ENCODE measurements at regions not wholly inside any gene's neighbourhood (a gene's known extent, or its start where the extent isn't known, plus 50 kb on each side); places are given as distances from the start of the nearest gene placed in this dataset.
"Not testable (repeated sequence)": the region's sequence is repeated elsewhere in the genome, so short reads cannot be mapped to it uniquely, and the experiment has no call there.

DNA sequence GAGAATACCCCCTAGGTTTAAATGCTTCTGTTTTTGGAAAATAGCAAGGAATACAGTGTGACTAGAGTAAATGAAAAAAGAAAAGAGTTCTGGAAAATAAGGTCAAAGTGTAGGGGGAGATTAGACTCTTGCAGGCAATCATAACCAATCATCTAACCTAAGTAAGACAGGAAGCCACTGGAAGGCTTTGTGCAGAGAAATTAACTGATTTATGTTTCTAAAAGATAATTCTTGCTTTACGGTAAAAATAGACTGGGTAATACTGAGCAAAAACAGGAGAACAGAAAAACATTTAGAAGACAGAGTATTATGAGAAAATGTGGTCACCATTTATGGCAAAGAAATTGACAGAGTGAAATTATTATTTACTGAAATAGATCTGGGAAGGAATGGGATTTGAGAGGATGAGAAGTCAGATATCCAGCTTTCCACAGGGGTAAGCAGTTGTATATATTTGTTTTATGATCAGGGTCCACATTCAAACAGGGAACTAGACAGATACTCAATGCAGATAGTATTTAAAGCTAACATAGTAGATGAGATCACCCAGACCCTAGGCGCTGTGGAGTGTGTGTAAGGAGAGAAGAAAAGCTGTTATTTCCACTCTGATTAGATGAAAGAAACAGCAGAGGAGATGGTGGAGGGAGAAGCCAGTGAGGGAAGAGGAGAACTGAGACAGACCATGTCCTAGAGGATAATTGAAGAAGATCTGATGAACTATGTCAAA lies 1225.3 kb downstream of the CDH11 start:
- DNase-seq (ENCODE audit: low read depth in 3 of 3, low spot score in 2 of 3) = no peak

DNA sequence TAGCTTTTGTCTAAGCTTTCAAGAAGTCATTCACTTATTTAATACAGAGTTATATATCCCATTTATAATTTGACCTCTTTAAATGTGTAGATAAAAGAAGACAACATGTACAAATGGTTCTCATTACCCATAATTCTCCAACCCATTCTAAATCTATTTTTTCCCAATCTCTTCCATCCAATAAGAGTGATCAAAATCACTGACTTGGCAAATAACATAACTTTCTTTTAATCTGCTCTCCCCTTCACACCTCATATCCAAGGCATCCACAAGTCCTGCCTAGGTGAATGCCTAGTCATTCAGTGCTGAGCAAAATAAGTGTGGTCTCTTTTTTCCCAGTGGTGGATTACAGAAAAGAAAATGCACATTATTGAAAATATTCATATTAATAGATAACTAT lies 1231.1 kb downstream of the CDH11 start:
- DNase-seq (ENCODE audit: low read depth in 3 of 3, low spot score in 2 of 3) = no peak

DNA sequence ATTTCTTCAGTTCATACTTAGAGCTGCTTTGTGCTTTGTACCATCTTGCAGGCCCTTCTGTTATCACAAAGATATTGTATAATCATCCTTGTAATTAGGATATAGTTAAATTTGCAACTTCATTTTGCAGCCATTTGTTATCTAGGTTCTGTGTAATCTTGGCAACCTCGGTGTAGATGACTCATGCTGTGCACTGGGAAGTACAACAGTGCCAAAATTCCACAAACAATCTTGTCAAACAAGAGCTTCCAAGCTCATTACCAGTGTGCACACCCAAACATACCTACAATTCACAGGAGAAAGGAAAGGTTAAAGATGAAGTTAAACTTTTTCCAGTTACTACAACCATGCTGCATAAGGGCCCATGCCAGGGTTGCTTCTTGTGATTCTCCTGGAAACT lies 1231.8 kb downstream of the CDH11 start:
- no peak for DNase-seq (ENCODE audit: low read depth in 3 of 3, low spot score in 2 of 3)

DNA sequence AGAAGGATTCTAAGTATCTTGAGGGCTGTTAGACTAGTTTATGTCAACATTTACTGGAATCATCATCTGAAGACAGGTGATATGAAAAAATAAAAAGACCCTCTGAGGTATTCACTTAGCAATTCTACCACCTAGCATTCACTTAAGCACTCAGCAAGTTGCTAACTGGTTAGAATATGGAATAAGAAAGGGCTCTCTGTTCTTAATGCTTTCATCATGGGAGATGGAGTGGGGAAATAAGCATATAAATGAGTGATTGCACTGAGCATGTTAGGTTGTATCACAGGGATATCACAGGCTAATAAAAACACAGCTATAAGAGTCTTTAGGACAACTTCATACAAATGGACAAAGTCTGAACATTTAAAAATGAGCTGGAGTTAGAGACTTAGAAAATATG lies 1238.8 kb downstream of the CDH11 start:
- no peak for DNase-seq (ENCODE audit: low read depth in 3 of 3, low spot score in 2 of 3)

GRCh38 chr16:63882576-63882975 lies 1239.3 kb downstream of the CDH11 start:
- DNase-seq (ENCODE audit: low read depth in 3 of 3, low spot score in 2 of 3) = no peak

GRCh38 chr16:63880948-63881347 lies 1240.9 kb downstream of the CDH11 start:
- DNase-seq (ENCODE audit: low read depth in 3 of 3, low spot score in 2 of 3) = no peak

- DNase-seq (ENCODE audit: low read depth in 3 of 3, low spot score in 2 of 3) = no peak
Measured at GRCh38 chr16:63877401-63877800, 1244.5 kb downstream of the CDH11 start.

GRCh38 chr16:63876103-63876502 lies 1245.8 kb downstream of the CDH11 start:
- no peak for DNase-seq (ENCODE audit: low read depth in 3 of 3, low spot score in 2 of 3)

GRCh38 chr16:63860700-63861099 lies 1261.2 kb downstream of the CDH11 start:
- DNase-seq (ENCODE audit: low read depth in 3 of 3, low spot score in 2 of 3) = not testable (repeated sequence)

DNA sequence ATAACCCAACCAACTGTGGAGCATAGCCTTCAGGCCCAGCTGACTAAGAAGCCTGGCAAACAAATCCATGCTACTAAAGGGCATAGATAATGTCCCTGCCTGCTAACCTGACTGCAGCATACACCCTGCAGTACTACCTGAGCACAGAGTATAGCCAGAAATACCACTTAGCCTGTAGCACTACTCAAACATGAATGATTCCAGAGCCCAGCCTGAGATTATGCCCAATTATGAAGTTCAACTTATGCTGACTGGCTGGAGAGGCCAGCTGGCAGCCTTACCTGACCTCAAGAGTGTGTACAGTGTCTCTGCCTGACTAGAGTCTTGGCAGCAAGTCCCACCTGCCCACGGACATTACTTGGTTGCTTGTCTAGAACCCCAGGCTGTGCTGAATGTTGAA lies 1265.3 kb downstream of the CDH11 start:
- DNase-seq (ENCODE audit: low read depth in 3 of 3, low spot score in 2 of 3) = no peak

GRCh38 chr16:63850979-63851378 lies 1270.9 kb downstream of the CDH11 start:
- no peak for DNase-seq (ENCODE audit: low read depth in 3 of 3, low spot score in 2 of 3)

- no peak for DNase-seq (ENCODE audit: low read depth in 3 of 3, low spot score in 2 of 3)
Measured at GRCh38 chr16:63841271-63841670, 1280.6 kb downstream of the CDH11 start.

- no peak for DNase-seq (ENCODE audit: low read depth in 3 of 3, low spot score in 2 of 3)
Measured at GRCh38 chr16:63830061-63830460, 1291.8 kb downstream of the CDH11 start.

DNA sequence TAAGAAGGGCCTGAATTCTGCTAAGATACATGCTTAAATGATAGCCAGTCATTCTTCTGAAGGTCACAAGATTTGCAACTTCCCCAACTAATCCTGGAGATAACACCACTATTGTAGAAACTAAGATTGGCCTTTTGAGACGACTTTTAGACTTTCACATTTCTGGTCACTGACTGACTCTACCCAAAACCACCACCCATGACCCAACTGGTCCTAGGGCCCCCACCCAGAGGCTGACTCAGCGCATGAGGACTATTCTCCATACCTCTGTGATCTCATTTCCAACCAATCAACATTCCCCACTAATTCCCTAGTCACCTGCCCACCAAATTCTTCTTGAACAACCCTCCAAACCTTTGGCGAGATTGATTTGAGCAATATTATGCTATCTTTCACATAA lies 1299.0 kb downstream of the CDH11 start:
- DNase-seq (ENCODE audit: low read depth in 3 of 3, low spot score in 2 of 3) = no peak

DNA sequence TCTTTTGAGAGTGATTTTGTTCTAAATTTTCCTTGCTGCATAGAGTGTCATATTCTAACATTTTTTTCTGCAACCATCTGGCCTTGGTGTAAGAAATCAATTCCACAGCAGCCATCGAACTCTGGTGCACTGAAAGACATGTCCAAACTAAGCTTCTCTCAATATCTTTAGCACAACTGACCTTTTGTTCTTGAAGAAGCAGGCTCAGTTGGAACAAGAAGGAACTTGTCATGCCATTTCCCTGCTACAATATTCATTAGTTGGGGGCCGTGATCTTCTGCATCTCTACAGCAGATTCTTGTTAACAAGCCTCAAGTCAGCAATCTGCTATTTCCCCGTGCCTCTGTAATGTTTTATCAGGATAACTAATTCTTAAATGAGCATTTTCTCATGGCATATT lies 1305.6 kb downstream of the CDH11 start:
- DNase-seq (ENCODE audit: low read depth in 3 of 3, low spot score in 2 of 3) = no peak

GRCh38 chr16:63813862-63814261 lies 1308.0 kb downstream of the CDH11 start:
- no peak for DNase-seq (ENCODE audit: low read depth in 3 of 3, low spot score in 2 of 3)

DNA sequence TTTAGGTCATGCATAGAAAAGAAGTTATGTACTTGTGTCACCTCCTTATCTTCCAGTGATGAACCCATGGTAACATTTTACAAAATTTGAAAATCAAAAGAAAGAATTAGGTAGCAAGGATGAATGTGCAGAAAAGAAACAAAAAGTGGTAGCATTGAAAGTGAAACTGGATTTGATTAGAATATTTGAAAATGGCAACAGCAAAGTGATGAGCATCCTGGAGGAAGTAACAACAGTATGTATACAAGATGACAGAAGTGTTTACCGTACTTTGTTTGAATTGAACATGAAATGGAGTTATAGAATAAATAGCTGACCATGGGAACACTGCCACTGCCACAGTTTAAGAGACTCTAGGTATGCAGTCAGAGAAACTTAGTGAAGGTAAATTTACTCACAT lies 1313.1 kb downstream of the CDH11 start:
- DNase-seq (ENCODE audit: low read depth in 3 of 3, low spot score in 2 of 3) = no peak

GRCh38 chr16:63806794-63807506 lies 1314.9 kb downstream of the CDH11 start:
- no peak for DNase-seq (ENCODE audit: low read depth in 3 of 3, low spot score in 2 of 3)

DNA sequence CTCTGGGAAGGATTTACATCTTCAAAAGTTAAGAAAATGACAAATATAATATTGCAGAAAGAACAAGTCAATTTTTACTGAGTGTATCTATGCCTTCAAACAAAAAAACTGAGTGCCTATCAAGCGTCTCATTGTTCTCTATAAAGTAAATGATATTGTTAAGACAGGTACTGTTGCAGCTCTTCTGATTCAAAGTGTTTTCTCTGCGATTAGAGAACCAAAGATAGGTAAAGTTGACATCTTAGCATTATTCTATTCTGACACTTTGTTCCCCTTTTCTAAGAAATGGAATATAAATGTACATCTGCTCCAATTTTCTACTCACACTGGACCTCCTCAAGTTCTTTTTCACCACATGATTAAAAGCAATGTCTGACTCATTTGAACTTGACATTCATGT lies 1317.7 kb downstream of the CDH11 start:
- DNase-seq (ENCODE audit: low read depth in 3 of 3, low spot score in 2 of 3) = no peak

DNA sequence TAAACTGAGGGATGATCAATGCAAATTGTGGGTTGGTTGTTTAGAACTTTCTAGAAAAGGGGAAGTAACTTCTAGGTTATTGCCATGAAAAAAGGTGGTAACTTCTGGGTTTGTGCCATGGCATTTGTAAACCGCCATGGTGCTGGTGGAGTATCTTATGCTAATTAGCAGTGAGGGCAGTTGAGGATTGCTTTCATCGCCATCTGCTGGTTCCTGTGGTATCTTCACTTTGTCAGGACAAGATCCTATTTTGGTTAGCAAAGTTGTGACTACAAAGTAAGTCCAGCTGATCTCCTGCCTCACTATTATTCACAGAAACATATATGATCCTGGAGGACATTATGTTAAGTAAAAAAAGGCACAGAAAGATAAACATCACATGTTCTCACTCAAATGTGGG lies 1332.3 kb downstream of the CDH11 start:
- DNase-seq (ENCODE audit: low read depth in 3 of 3, low spot score in 2 of 3) = no peak

DNA sequence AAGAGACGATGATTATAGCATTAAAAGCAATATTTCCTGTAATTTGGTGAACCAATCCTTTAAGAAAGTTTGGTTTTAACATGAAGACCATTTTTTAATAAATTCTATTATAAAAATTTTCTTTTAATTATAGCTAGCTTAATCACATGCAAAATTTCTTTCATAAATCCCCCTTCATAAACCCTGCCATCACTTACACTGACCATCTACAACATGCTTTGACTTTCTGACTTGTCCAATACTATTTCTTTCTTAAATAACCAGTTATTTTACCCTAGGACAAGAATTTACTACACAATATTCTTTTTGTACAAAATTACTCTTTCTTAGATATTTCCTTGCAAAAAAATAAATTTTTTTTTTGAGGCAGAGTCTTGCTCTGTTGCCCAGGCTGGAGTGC lies 1334.8 kb downstream of the CDH11 start:
- no peak for DNase-seq (ENCODE audit: low read depth in 3 of 3, low spot score in 2 of 3)

DNA sequence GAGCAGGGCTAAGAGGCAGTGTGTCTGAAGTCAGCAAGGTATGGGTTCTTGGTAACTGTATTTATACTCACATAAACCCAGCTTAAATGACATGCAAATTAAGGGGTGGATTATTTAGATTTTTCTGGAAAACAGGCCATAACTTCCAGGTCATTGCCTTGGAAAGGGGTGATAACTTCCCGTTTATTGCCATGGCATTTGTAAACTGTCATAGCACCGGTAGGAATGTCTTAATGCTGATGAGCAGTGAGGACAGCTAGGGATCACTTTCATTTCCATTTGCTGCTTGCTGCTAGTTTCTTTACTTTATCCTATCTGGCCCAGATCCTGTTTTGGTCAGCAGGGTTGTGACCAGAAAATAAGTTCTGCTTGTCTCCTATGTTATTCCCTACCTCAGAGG lies 1336.7 kb downstream of the CDH11 start:
- DNase-seq (ENCODE audit: low read depth in 3 of 3, low spot score in 2 of 3) = no peak

- DNase-seq (ENCODE audit: low read depth in 3 of 3, low spot score in 2 of 3) = no peak
Measured at GRCh38 chr16:63776437-63776836, 1345.4 kb downstream of the CDH11 start.
